Stimulated activated CD8-positive, alpha-beta memory T cell treated with anti-CD3 and anti-CD28 coated beads, Interleukin-7, amount 100 ng/mL, for 48 hours (primary cell): ENCODE measurements at regions not wholly inside any gene's neighbourhood (a gene's known extent, or its start where the extent isn't known, plus 50 kb on each side); places are given as distances from the start of the nearest gene placed in this dataset.
A peak's percentile ranks its signal among the peaks of the same experiment; 100 is the strongest.

ENCODE experiments used
- DNase-seq, 2 donors: peaks; one replicate each; pipeline ENCODE4 v3.0.0-alpha.2; 2020; ENCODE audit warnings: low read depth in 1 of 2; ENCODE audit errors: extremely low read depth in 1 of 2

DNA sequence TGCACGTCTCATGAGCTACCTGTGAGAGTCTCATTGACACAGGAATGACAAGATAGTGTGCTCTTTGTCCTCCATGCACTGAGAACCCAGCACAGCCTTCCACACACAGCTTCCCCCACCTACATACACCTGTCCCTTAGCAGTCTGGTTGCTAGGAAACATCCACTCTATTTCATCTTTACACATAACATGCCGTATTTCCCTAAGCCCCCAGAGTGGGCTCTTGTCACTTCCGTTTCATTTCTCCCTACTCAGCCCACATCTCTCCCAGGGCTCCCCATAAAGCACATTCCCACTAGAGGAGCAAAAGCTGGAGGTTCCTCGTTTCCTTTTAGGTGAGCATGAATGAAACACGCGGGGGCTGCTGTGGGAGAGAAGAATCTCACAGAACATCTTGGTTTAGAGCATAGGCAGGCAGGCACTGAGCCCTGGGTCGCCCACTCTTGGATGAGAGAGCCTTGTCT lies 137.1 kb downstream of the ETS2 start:
- no peak for DNase-seq

DNA sequence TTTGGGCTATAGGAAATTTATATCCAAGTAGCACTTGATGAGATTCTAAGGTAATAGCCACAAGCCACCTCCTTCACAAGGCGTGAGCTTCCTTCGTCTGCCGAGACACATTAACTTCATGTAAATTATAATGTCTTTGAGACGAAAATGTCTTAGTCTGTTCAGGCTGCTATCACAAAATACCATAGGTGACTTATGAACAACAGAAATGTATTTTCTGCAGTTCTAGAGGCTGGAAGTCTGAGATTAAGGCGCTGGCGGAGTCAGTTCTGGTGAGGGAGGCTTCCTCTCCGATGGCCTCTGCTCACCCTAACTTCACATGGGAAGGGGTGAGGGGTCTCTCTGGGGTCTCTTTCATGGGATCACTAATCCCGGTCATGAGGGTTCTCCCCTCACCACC lies 133.0 kb downstream of the ETS2 start:
- no peak for DNase-seq

DNA sequence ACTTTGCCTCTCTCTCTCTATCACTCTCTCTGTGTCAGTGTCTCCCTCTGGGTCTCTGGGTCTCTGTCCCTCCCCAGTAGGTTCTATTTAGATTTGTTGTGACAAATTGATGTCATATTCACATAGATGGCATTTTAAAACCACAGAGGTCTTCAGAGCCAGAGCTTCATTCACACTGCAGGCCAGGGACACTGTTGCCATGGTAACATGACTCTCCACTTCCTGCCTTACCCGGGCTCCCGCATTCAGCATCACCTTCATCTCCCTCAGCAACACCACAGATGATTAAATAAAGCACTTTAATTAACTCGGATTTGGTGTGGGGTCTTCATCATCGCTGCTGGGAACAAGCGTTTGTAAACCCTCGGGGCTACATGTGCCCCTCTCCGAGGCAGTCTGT lies 132.6 kb downstream of the ETS2 start:
- peak in 1 of 2 donors; percentile 19 for DNase-seq

DNA sequence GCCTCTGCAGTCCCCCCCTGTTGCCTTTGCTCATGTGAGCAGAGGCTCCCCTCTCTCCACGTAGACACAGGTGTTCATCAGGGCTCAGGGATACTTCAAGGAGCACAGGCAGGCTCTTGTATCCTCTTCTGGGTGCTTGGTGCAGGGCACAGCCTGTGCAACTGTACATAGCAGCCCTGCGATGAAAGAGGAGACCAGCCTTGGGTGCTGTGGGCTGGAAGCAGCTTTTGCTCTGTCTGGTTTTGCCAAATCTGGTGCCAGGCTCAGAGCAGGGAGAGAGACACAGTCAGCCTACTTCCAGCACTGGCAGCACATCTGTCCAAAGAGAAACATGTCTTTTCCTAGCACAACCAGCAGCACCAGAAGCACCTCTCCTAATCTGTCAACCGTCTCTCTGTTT lies 132.1 kb downstream of the ETS2 start:
- no peak for DNase-seq

DNA sequence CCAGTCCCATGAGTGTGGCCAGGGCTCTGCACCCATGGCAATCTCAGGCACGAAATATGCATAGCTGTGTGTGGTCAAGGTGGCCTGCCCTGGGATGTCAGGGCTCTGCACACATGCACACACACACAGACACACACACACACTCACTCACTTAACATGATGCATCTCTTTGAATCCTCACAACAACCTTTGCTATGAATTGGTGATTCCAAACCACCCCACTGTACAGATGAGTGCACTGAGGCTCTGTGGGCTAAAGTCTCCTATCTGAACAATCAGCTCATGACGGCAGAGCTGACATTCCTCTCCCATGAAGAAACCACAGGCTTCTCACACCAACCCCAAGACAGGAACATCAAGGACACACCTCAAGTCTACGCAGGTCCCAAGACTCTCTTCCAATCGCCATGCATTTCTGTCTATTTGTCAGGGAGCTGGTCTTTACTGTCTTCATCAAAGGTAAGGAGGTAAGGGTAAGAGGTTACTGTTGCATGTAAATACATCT lies 131.6 kb downstream of the ETS2 start:
- DNase-seq: no peak

DNA sequence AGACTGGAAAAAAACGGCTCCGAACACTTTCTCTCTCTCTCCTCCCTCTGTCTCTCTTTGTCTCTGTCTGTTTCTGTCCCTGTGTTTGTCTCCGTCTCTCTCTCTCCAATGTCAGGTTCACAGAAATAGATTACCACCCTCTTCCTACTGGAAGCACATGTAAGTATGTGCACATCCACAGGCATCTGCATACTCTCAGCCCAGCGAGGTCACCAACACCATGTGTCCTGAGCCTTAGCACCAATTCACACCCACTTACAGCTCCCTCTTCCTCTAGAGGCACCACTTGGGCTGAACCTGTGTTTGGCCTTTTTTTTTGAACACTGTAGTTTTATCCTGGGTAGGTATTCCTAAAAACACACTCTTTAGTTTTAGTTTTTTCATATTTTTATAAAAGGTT lies 130.5 kb downstream of the ETS2 start:
- no peak for DNase-seq

DNA sequence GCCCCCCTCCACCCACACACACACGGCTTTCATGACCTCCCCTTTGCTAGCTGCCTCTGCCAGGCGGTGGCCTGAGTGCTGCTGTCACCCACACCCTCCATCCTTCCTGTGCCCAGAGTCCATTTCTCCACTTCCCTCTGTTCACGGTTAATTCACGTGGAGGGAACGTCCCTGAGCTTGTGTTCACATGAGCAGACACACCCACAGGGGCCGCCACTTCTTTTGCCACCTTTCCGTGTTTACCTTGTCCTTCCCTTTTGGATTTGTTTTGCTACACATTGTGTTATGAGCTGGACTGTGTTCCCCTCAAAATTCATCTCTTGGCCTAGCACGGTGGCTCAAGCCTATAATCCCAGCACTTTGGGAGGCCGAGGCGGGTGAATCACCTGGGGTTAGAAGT lies 128.0 kb downstream of the ETS2 start:
- DNase-seq: no peak

DNA sequence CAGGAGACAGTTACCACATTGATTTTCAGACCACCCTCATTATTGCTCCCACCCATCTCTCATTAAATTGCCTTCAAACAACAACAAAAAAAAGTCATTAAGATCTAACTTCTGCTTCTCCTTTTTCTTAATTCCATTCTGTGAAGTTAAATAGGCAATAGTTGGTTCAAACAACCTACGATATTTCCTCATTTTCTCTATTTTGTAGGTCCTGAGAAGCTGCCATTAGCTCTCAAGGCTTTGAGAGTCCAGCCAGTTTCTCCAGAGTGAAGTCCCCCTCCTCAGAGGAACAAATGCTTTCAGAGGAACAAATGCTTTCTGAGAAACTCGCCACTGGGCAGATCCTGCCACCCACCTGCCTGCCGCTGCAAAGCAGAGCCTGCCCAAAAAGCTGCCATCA lies 125.6 kb downstream of the ETS2 start:
- DNase-seq: no peak

DNA sequence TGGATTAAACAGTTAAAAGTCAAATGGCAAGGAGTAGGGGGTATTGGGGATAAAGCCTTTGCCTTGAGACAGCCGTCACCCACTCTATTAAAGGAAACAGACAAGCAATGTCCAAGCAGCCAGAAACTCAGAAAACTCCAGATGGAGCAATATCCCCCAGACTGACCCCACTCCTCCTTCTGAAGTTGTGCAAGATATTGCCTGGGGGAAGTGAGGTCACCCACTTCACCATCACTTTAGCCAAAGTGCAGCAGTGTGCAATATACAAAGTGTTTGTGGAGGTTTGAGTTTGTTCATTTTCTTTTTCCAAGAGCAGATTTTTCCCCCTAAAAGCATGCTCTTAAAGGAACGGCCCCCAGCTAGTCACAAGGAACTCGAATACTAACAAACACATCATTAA lies 125.1 kb downstream of the ETS2 start:
- DNase-seq: no peak

DNA sequence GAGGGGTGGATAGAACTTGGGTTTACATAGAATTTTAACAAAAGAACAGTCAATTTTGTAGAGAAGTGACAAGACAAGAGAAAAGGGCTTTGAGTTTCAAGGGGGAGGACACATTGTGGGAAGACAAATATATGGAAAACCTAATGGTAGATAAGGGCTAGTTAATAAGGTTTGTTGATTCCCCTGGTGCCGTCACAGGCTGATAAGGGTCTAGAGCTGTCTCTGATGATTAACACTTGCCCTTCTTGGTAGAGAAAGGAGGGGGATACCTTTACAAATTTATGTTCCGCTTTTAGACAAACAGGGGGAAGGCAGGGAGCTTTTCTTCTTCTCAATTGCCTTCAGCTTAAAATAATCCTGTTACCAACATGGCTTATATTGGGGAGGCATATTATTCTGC lies 124.3 kb downstream of the ETS2 start:
- no peak for DNase-seq

DNA sequence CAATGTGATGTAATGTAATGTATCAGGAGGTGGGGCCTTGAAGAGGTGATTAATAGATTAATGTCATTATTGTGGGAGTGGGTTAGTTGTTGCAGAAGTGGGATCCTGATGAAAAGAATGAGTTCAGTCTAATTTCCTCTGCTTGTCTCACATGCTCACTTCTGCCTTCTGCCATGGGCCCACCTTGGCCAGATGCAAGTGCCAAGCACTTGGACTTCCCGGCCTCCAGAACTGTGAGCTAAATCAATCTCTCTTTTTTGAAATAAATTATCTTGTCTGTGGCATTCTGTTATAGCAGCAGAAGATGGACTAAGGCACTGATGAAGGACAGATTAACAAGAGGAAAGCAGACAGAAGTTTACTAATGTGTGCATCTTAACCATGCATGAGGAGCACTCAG lies 123.9 kb downstream of the ETS2 start:
- no peak for DNase-seq

DNA sequence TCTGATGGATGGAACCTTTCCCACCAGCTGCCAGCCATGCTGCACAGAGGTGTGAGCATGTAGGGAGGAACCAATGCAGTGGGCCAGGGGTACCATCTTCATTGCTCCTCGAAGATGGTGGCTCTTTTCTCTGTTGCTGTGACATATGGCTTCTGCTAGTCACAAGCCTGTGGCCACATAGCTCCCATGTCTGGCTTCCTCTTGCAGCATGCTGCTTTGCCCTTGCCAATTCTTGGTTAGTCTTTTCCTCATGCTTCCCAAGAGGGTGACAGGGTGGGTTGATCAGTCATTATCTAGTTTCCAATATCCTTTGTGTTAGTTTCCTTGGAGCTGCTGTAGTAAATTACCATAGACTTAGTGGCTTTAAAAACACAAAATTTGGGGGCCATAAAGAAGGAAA lies 123.4 kb downstream of the ETS2 start:
- no peak for DNase-seq

DNA sequence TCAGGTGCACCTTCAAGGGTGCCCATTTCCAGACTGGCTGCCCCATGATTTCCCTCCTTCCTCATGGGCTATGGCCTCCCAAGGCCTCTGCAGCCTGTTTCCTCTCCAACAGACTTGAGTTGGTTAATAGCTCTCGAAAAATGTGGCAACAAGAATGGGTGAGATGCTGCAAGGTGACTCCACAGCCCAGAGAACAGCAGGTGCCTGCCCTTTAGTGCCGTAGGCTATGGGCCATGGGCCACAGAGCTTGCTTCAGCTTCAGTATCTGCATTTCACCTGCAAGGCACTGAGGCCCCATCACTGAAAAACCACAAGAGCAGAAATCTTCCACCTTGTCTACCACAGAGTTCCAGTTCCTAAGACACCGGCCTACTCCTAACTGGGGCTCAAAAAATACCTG lies 122.0 kb downstream of the ETS2 start:
- no peak for DNase-seq

DNA sequence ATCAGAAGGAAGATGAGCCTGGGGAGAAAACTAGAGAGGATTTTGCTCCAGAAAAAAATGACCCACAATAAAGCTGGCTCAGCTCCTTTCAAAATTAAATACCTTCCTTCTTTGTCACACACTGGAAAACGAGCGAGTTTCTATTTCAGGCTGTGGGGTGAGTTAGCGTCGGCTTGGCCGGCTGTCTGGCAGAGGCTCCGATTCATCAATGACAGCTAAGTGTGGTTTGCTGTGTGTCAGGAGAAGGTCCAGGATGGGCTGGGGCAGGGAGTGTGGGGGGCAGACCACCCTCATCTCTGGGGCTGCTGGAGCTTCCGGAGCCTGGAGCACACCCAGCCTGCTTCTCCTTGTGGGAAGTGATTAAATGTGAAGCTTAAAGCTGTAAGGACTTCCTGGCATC lies 120.2 kb downstream of the ETS2 start:
- DNase-seq: no peak

DNA sequence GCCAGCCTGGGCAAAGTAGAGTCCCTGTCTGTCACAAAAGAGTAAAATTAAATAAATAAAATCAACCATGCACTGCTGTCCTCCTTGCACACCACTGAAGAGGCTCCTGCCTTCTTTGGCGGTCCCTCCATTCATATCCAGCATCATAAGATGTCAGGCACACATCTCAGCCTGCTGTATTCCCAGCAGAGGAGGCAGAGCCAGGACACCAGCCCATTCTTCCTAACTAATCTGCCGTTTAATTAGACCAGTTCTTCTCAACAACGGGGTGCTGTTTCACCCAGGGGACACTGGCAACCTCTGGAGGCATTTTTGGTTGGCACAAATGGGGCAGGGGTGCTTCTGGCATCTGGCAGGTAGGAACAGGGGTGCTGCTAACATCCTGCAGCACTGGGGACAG lies 119.7 kb downstream of the ETS2 start:
- DNase-seq: no peak

DNA sequence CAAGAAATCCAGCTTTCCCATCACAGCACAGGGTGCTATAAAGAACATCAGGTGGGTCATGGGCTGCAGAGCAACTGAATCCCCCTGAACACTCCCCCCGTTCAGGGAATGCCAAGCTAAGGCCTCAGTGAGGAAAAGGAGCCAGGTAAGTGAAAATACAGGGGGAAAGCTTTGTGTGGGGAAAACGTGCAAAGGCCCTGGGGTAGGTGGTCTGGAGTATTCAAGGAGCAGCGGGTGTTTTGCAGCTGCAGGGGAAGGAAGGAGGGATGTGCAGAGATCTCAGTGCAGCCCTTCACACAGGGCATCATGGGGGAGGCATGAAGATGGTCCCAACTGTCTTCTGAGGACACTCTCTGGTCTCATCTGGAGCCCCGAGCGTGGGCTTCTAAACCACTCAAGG lies 119.2 kb downstream of the ETS2 start:
- no peak for DNase-seq

DNA sequence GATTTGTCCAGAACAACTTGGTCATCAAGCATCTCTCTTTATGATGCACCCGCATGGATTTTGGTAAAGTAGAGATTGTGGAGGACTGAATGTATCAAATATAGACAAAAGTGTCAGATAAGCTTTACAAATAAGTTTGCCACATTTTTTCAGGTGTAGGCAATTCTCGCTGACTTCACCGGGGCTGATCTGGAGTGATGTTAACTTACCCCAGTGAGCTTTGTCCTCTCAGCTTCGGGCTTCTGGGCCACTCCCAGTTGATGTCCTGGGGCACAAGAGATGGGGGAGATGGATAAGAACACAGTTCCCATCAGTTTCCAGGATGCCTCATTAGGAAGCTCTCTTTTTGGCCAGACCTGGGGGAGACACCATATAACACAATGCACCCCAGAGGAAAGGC lies 117.7 kb downstream of the ETS2 start:
- no peak for DNase-seq

DNA sequence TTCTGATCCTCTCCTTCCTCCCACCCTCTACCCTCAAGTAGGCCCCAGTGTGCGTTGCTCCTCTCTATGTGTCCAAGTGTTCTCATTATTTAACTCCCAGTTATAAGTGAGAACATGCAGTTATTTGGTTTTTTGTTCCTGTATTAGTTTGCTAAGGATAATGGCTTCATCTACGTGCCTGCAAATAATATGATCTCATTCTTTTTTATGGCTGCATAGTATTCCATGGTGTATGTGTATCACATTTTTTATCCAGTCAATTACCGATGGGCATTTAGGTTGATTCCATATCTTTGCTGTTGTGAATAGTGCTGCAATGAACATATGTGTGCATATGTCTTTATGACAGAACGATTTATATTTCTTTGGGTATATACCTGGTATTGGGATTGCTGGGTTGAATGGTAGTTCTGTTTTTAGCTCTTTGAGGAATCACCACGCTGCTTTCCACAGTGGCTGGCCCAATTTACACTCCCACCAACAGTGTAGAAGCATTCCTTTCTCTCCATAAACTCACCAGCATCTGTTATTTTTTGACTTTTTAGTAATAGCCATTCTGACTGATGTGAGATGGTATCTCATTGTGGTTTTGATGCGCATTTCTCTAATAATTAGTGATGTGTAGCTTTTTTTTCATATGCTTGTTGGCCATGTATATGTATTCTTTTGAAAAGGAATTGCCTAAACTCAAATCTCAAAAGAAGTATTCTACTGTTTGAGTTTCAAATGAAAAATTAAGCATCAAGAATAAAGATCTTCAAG lies 116.9 kb downstream of the ETS2 start:
- DNase-seq: no peak

DNA sequence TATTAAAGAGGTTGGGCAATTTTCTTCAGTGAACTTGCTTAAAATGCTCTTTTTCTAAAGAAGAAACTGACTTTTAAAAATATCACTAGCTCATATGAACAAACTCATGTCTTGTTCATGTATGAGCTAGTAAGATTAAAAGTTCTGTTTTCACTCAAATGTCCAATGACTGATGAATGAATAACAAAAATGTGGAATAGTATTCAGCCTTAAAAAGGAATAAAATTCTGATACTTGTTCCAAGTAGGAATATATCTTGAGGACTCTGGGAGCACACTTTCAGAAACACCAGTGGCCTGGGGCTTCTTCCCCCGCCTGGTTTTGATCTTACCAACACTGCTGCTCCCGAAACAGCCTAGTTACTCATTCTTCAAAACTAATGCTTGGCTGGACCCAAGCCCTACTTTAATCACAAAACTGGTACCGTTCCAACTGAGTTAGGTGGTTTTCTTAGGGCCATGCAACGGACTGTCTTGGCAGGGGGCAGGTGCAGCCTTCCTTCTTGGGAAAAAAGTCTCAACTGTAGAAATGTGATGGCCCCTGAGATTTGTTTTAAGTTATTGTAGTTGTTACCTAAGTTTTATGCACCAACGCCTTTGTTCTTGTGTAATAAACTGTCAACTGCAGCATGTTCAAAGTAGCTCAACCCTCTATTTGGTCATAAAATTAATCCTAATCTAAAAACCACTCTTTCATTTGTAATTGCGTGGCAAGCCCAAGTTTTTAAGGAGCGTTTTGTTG lies 116.0 kb downstream of the ETS2 start:
- no peak for DNase-seq

DNA sequence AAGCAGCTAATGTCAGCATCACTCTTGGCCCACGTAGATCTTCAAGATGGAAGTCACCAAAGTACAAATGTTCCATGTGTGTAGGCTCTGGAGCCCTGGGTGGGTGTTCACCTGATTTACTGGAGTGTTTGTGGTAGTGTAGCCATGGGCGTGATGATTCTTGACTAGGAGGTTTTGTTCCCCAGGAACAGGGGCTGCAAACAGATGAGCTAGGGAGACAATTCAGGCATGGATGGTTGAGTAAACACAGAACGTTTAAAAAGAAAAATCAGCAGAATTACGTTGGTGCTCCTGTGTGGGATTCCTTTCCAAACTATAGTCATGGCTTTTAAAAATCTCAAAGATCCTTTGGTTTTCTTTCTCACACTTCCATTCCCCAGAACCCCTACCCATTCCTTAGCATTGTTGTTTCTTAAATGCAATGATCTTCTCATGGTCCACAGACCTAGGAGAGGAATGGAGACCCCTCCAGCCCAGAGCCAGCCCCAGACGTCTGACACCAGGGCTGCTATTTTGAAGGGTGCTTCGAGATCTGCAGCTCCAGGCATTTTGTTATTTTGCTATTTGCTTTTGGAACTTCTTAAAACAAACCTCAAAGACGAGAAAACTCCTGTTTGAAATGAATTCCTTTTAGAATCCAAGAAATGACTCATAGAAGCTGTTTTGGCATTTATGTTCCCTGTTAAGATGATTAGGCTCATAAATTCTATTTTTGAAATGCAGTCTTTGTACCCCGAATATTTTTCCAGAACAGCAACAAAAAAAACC lies 115.1 kb downstream of the ETS2 start:
- DNase-seq: no peak

DNA sequence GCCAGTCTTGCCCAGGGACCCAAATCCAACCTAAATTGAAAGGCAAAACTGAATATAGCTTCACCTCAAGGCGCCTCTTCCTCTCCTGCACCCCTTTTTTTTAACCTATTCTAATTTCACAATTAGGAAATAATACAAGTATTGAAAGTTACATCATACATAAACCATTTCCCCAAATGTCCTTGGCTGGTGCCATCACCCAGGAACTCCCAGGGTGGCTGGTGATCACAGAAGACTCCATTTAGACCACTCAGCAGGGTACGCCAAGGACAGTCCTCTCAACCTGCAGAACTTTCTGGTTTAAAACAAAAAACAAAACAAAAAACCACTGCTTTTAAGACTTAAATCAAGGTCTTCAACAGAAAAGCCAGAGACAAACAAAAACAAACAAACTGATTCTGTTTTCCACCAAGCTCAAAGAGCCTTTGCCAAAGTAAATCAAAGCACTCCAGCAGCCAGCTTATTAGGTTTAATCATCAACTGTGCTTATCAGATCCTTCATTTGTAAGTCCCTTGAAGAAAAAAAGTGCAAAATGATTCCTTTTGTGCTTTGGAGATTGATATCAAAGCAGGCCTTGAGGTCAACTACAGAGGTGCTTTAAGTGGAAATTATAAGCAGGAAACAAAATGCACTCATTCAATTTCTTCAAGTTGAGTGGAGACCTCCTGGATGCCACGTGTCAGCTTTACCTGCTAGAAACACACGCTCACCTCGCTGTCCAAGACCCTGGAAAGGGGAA lies 113.0 kb downstream of the ETS2 start:
- DNase-seq: no peak
